ENCODE measurements at regions not wholly inside any gene's neighbourhood (a gene's known extent, or its start where the extent isn't known, plus 50 kb on each side); places are given as distances from the start of the nearest gene placed in this dataset.

- no peaks in the 10 kb centered on the region for H3K36me3 ChIP-seq (ENCODE audit: insufficient read depth, low read length)
- H3K27me3 ChIP-seq (ENCODE audit: insufficient read depth, low read length), result no peaks in the 10 kb centered on the region
- H3K4me2 ChIP-seq (ENCODE audit: low read length), result no peak overlapping the region
- no peak overlapping the region for H2AFZ ChIP-seq (ENCODE audit: low read depth, low read length)
- H3K27ac ChIP-seq (ENCODE audit: low read depth, low read length), result no peak overlapping the region
- H4K20me1 ChIP-seq (ENCODE audit: insufficient read depth, low read length), result no peaks in the 10 kb centered on the region
- FAIRE-seq (no peak), DNase-seq (ENCODE audit: low read depth) (no peak)
- no peaks in the 10 kb centered on the region for H3K9me3 Mint-ChIP-seq (ENCODE audit: unreplicated experiment)
- no peak overlapping the region for H3K27ac Mint-ChIP-seq (ENCODE audit: unreplicated experiment)
- no peaks in the 10 kb centered on the region for H3K27me3 Mint-ChIP-seq (ENCODE audit: low read depth, unreplicated experiment)
- H3K9ac ChIP-seq (ENCODE audit: low read length), result no peak overlapping the region
- no peak for TF ChIP-seq EZH2 (IDR thresholded peaks at IDR 0.05; ENCODE audit: insufficient read depth, low read length)
- TF ChIP-seq CTCF (IDR thresholded peaks at IDR 0.05; ENCODE audit: insufficient read depth, low read depth, low read length), result no peak
- no peaks in the 10 kb centered on the region for H3K4me1 ChIP-seq (ENCODE audit: insufficient read depth, low read length)
- no peak overlapping the region for H3K4me3 ChIP-seq (ENCODE audit: insufficient read depth, low read depth, low read length)
- H3K79me2 ChIP-seq (ENCODE audit: insufficient read depth, low read length), result no peaks in the 10 kb centered on the region
- no peak overlapping the region for H3K4me3 Mint-ChIP-seq (ENCODE audit: unreplicated experiment)
- H3K9me3 ChIP-seq (ENCODE audit: insufficient read depth, low read depth, low read length), result no peaks in the 10 kb centered on the region
- H3K4me1 Mint-ChIP-seq (ENCODE audit: low read depth, unreplicated experiment), result no peaks in the 10 kb centered on the region
- H3K36me3 Mint-ChIP-seq (ENCODE audit: low read depth, unreplicated experiment), result no peaks in the 10 kb centered on the region
Observed at GRCh38 chr2:223225266-223225665, 173.3 kb downstream of the KCNE4 start.

GRCh38 chr2:223226264-223226663 lies 174.3 kb downstream of the KCNE4 start:
- no peak for FAIRE-seq
- Histone ChIP-seq H3K79me2 (ENCODE audit: insufficient read depth, low read length) (no peaks in the 10 kb centered on the region), H3K9ac (ENCODE audit: low read length) (no peak overlapping the region), H2AFZ (ENCODE audit: low read depth, low read length) (no peak overlapping the region), H3K9me3 (ENCODE audit: insufficient read depth, low read depth, low read length) (no peaks in the 10 kb centered on the region), H3K4me1 (ENCODE audit: insufficient read depth, low read length) (no peaks in the 10 kb centered on the region), H3K4me2 (ENCODE audit: low read length) (no peak overlapping the region), H3K36me3 (ENCODE audit: insufficient read depth, low read length) (no peaks in the 10 kb centered on the region), H4K20me1 (ENCODE audit: insufficient read depth, low read length) (no peaks in the 10 kb centered on the region), H3K27me3 (ENCODE audit: insufficient read depth, low read length) (no peaks in the 10 kb centered on the region), H3K4me3 (ENCODE audit: insufficient read depth, low read depth, low read length) (no peak overlapping the region), H3K27ac (ENCODE audit: low read depth, low read length) (no peak overlapping the region)
- Mint-ChIP-seq H3K27ac (ENCODE audit: unreplicated experiment) (no peak overlapping the region), H3K4me1 (ENCODE audit: low read depth, unreplicated experiment) (no peaks in the 10 kb centered on the region), H3K36me3 (ENCODE audit: low read depth, unreplicated experiment) (no peaks in the 10 kb centered on the region), H3K9me3 (ENCODE audit: unreplicated experiment) (no peaks in the 10 kb centered on the region), H3K27me3 (ENCODE audit: low read depth, unreplicated experiment) (no peaks in the 10 kb centered on the region), H3K4me3 (ENCODE audit: unreplicated experiment) (no peak overlapping the region)
- no peak for DNase-seq (ENCODE audit: low read depth)
- TF ChIP-seq CTCF (IDR thresholded peaks at IDR 0.05; ENCODE audit: insufficient read depth, low read depth, low read length) (no peak), EZH2 (IDR thresholded peaks at IDR 0.05; ENCODE audit: insufficient read depth, low read length) (no peak)

GRCh38 chr2:223227338-223227737 lies 175.3 kb downstream of the KCNE4 start:
- no peaks in the 10 kb centered on the region for H3K4me1 ChIP-seq (ENCODE audit: insufficient read depth, low read length)
- H3K9me3 ChIP-seq (ENCODE audit: insufficient read depth, low read depth, low read length), result no peaks in the 10 kb centered on the region
- no peak overlapping the region for H3K4me3 Mint-ChIP-seq (ENCODE audit: unreplicated experiment)
- no peak for TF ChIP-seq CTCF (IDR thresholded peaks at IDR 0.05; ENCODE audit: insufficient read depth, low read depth, low read length)
- TF ChIP-seq EZH2 (IDR thresholded peaks at IDR 0.05; ENCODE audit: insufficient read depth, low read length), result no peak
- no peak overlapping the region for H3K4me3 ChIP-seq (ENCODE audit: insufficient read depth, low read depth, low read length)
- no peaks in the 10 kb centered on the region for H3K36me3 ChIP-seq (ENCODE audit: insufficient read depth, low read length)
- no peak overlapping the region for H2AFZ ChIP-seq (ENCODE audit: low read depth, low read length)
- H3K9ac ChIP-seq (ENCODE audit: low read length), result no peak overlapping the region
- H3K27ac ChIP-seq (ENCODE audit: low read depth, low read length), result no peak overlapping the region
- no peak overlapping the region for H3K27ac Mint-ChIP-seq (ENCODE audit: unreplicated experiment)
- H3K27me3 Mint-ChIP-seq (ENCODE audit: low read depth, unreplicated experiment), result no peaks in the 10 kb centered on the region
- H3K79me2 ChIP-seq (ENCODE audit: insufficient read depth, low read length), result no peaks in the 10 kb centered on the region
- H3K4me1 Mint-ChIP-seq (ENCODE audit: low read depth, unreplicated experiment), result no peaks in the 10 kb centered on the region
- DNase-seq (ENCODE audit: low read depth) (no peak), FAIRE-seq (no peak)
- H3K36me3 Mint-ChIP-seq (ENCODE audit: low read depth, unreplicated experiment), result no peaks in the 10 kb centered on the region
- H3K27me3 ChIP-seq (ENCODE audit: insufficient read depth, low read length), result no peaks in the 10 kb centered on the region
- no peaks in the 10 kb centered on the region for H3K9me3 Mint-ChIP-seq (ENCODE audit: unreplicated experiment)
- no peaks in the 10 kb centered on the region for H4K20me1 ChIP-seq (ENCODE audit: insufficient read depth, low read length)
- H3K4me2 ChIP-seq (ENCODE audit: low read length), result no peak overlapping the region
